GM10266 (cell line): ENCODE measurements at regions not wholly inside any gene's neighbourhood (a gene's known extent, or its start where the extent isn't known, plus 50 kb on each side); places are given as distances from the start of the nearest gene placed in this dataset.
"Not testable (repeated sequence)": the region's sequence is repeated elsewhere in the genome, so short reads cannot be mapped to it uniquely, and the experiment has no call there.

Experiments used
- DNase-seq: peaks from one replicate; pipeline ENCODE4 v3.0.0; 2012; ENCODE audit errors: extremely low spot score
- CTCF ChIP-seq: IDR thresholded peaks from 2 replicates; pipeline ENCODE4 v1.5.1; 2012; ENCODE audit warnings: mild to moderate bottlenecking, low read depth; ENCODE audit not compliant: control insufficient read depth, insufficient read depth; ENCODE audit errors: missing control alignments

DNA sequence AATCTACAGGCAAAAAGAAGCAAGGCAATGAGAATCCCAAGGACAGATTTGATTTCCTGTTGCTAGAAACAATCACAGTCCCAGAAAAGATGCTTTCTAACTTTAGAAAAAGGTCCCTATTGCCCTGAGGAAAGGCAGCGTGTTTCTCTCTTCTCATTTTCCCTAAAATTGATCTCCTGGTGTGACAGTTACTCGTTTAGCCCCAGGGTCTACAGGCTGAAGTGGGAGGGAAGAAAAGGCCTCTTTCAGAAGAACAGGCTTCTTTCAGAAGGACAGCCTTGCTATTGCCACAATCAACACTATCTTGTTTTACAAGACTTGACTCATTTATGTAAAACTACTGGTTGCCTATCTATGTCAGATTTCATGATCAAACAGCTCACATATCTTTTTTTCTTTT lies 121.8 kb upstream of the OR4E1 start:
- TF ChIP-seq CTCF, result no peak
- DNase-seq, result no peak

DNA sequence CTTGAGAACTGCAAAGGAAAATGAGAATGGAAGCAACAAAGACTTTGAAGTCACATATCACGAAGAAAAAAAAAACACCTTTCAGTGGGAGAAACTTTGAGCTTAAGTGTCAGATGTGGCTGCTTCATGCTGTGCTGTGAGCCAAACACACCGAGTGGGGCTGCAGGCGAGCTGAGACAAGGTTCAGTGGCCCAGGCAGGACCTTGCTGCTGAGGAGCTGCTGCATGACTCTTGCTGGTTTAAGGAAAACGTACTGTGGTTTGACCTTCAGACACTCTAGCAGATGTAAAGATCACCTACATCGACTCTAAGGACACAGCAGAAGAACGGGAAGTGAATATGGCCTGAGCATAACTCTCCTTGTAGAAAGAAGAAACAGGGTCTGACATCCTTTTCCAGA lies 118.1 kb upstream of the OR4E1 start:
- no peak for TF ChIP-seq CTCF
- no peak for DNase-seq

DNA sequence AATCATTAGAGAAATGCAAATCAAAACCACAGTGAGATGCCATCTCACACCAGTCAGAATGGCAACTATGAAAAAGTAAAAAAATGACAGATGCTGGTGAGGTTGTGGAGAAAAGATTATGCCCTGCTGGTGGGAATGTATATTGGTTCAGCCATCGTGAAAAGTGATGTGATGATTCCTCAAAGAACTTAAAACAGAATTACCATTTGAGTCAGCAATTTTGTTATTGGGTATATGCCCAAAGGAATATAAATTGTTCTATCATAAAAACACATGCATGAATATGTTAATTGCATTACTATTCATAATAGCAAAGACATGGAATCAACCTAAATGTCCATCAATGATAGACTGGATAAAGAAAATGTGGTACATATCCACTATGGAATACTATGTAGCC lies 115.1 kb upstream of the OR4E1 start:
- not testable (repeated sequence) for DNase-seq

DNA sequence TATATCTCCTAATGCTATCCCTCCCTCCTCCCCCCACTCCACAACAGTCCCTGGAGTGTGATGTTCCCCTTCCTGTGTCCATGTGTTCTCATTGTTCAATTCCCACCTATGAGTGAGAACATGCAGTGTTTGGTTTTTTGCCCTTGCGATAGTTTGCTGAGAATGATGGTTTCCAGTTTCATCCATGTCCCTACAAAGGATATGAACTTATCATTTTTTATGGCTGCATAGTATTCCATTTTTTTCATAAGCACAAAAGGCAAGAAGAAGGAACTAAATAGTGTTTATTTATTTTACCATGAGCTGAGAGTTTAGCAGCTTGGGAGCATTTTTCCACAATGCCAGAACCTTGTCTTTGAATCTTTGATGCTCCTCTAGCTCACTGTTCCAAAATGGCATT lies 113.6 kb upstream of the OR4E1 start:
- not testable (repeated sequence) for DNase-seq

DNA sequence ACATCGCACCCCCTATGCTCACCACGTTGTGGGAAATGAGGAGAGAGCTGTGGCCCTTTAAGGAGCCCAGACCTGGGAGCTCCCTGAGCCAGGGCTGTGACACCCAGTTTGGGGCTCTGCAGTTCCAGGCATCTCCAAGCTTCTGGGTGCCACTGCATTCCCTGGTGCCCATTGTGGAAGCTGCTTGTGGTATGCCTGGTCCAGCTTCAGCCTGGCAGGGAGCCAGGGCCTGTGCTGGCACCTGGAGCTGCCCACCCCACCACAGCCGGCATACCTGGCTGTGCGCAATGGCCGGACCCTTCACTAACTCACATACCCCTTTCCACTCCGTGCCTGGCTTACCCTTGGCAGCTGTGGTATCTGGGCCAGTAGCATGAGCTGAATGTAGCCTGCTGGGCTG lies 107.9 kb upstream of the OR4E1 start:
- TF ChIP-seq CTCF, result no peak
- no peak for DNase-seq

- DNase-seq, result no peak
- TF ChIP-seq CTCF, result no peak
Measured at GRCh38 chr14:21780429-21781084, 106.9 kb upstream of the OR4E1 start.

DNA sequence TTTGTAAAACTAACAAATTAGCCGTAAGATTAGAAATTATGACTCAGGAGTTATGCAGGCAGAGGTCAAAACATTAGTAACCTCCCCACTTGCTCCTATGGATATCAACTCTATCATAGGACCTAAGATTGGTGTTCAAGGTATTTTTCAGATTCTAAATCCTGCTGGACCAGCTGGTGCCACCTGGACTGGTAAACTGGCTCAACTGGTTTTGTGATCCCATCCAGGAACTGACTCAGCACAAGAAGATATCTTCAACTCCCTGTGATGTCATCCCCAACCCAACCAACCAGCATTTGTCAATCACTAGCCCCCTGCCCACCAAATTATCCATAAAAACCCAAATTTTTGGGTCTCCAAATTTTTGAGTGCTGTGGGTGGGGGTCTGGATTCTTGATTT lies 98.1 kb upstream of the OR4E1 start:
- no peak for DNase-seq
- TF ChIP-seq CTCF, result no peak

DNA sequence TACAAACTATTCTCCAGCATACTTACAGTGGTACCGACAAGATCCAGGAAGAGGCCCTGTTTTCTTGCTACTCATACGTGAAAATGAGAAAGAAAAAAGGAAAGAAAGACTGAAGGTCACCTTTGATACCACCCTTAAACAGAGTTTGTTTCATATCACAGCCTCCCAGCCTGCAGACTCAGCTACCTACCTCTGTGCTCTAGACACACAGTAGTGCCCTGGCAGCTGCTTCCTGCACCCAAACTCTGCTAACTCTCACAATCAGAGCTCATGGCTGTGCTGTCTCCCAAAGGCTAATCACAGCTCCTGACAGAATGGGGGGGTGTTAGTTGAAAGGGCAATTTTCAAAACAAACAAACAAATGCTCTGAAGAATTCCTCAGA lies 95.2 kb upstream of the OR4E1 start:
- no peak for TF ChIP-seq CTCF
- no peak for DNase-seq
